Activated CD8-positive, alpha-beta memory T cell treated with anti-CD3 and anti-CD28 coated beads, Interleukin-2, amount 10 ng/mL, durations not matched to agents 7 days and 5 days (primary cell): ENCODE measurements at regions not wholly inside any gene's neighbourhood (a gene's known extent, or its start where the extent isn't known, plus 50 kb on each side); places are given as distances from the start of the nearest gene placed in this dataset.
A peak's percentile ranks its signal among the peaks of the same experiment; 100 is the strongest.
"Not testable (repeated sequence)": the region's sequence is repeated elsewhere in the genome, so short reads cannot be mapped to it uniquely, and the experiment has no call there.

ENCODE experiments used
- ATAC-seq: fragments of 150-1000 bp; cut with Tn5 transposase; one replicate; pipeline ENCODE4 v1.10.0; 2021; ENCODE audit warnings: moderate library complexity
- CTCF ChIA-PET: fragments of 350-600 bp; sonication (Branson Sonifier 250); formaldehyde crosslinking; loops from one replicate; lab custom pipeline; 2021; ENCODE audit warnings: antibody characterized with exemption; lab: Charles Lee
- DNase-seq: peaks from one replicate; pipeline ENCODE4 v3.0.0-alpha.2; 2020
- H3K27ac Mint-ChIP-seq: one replicate; pipeline ENCODE4 v1.8.0; 2021; ENCODE audit warnings: mild to moderate bottlenecking, mixed read lengths
- H3K27me3 Mint-ChIP-seq: one replicate; pipeline ENCODE4 v1.8.0; 2021; ENCODE audit warnings: mixed read lengths
- H3K36me3 Mint-ChIP-seq: one replicate; pipeline ENCODE4 v1.8.0; 2021; ENCODE audit warnings: mild to moderate bottlenecking, mixed read lengths
- H3K4me1 Mint-ChIP-seq: one replicate; pipeline ENCODE4 v1.8.0; 2021; ENCODE audit warnings: mixed read lengths
- H3K4me3 Mint-ChIP-seq: one replicate; pipeline ENCODE4 v1.8.0; 2021; ENCODE audit warnings: mild to moderate bottlenecking, moderate library complexity, mixed read lengths
- H3K9me3 Mint-ChIP-seq: one replicate; pipeline ENCODE4 v1.8.0; 2022; ENCODE audit warnings: low read depth, mixed read lengths

DNA sequence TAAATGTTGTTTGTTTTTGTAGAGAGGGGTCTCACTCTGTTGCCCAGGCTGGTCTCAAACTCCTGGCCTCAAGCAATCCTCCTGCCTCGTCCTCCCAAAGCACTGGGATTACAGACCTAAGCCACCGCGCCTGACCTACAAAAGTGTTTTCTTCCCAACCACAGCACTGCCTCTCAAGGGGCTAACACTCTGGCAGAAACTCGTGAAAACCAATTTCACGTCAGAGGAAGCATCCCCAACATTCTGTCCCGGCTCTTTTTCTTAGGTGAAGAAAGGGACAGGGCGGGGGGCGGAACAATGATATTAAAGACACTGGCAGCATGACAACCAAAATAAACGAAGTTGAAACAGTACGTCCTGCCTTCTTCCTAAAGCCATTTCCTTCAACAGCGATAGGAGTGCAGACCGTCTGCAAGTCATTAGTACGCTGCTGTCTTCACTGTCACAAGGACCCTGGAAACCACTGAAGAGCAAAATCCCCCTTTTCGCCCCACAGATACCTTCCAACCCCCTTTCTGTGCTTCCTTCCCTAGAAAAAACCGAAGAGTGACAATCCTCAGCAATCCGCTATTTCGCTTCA, 79.5 kb upstream of the NBPF20 start:
- H3K36me3 Mint-ChIP-seq, H3K9me3 Mint-ChIP-seq, DNase-seq, H3K4me1 Mint-ChIP-seq, H3K27ac Mint-ChIP-seq, CTCF ChIA-PET, H3K4me3 Mint-ChIP-seq, H3K27me3 Mint-ChIP-seq: not testable (repeated sequence)
- peak; percentile 17 for ATAC-seq

DNA sequence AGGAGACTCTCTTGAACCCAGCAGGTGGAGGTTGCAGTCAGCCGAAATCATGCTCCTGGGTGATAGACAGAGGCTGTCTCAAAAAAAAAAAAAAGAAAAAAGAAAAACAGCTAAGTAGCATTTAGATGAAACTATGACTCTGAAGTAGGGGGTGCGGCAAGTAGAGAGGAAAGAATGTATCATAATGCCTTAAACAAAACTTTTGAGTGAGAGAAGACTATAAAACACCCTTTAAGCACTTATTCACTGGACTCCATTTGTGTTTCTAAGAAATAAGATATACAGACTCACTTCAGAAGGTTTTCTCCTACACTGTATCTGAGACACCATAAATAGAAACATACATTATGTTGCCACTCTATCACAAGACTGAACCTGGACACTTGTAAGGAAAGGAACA, 78.9 kb upstream of the NBPF20 start:
- H3K9me3 Mint-ChIP-seq, H3K27ac Mint-ChIP-seq, CTCF ChIA-PET, H3K27me3 Mint-ChIP-seq, DNase-seq, H3K36me3 Mint-ChIP-seq, H3K4me1 Mint-ChIP-seq, ATAC-seq, H3K4me3 Mint-ChIP-seq: not testable (repeated sequence)

DNA sequence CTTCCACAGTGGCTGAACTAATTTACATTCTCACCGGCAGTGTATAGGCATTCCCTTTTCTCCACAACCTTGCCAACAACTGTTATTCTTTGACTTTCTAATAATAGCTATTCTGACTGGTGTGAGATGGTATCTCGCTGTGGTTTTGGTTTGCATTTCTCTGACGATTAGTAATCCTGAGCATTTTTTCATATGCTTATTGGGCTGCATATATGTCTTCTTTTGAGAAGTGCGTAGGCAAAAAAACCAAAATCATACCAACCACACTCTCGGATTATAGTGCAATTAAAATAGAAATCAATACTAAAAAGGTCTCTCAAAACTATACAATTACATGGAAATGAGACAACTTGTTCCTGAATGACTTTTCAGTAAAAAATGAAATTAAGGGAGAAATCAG, 74.8 kb upstream of the NBPF20 start:
- H3K9me3 Mint-ChIP-seq, H3K27ac Mint-ChIP-seq, DNase-seq, H3K27me3 Mint-ChIP-seq, H3K4me1 Mint-ChIP-seq, H3K4me3 Mint-ChIP-seq, H3K36me3 Mint-ChIP-seq, CTCF ChIA-PET: not testable (repeated sequence)
- peak; percentile 69 for ATAC-seq

DNA sequence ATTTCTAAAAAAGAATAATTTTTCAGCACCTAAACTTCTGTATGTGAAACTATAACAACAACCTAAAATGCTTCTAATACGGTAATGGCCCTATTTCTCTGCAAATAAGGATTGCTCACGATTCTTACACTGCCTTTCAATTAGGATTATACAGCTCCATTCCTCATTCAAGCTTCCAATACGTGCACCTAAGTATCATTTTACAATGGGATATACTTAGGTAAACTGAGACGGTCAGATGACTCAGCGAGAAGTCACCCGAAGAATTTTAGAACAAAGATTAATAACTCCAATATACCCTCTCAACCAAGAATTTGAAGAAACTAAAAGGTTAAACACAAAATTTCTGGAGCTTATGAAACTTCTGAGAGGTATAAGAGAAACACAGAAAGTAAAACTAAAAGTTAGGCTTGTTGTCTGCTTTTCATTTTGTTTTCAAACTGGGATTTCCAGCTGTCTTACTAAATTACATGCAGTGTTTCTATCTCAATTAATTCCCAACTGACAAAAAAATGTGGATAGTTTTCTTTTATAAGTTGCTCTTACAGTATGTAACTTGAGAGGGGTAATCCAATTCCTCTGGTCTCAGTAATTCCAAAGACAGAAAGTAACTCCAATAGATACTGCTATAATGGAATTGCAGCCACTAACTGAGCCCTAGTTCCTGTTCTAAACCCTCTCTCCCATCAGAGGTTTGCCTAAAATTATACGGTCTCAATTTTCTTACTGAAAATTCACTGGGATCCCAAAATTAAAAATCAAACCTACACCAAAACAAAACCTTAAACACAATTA, 69.9 kb upstream of the NBPF20 start:
- H3K27ac Mint-ChIP-seq, H3K9me3 Mint-ChIP-seq, H3K4me3 Mint-ChIP-seq, H3K36me3 Mint-ChIP-seq, ATAC-seq, DNase-seq, CTCF ChIA-PET, H3K4me1 Mint-ChIP-seq, H3K27me3 Mint-ChIP-seq: not testable (repeated sequence)

DNA sequence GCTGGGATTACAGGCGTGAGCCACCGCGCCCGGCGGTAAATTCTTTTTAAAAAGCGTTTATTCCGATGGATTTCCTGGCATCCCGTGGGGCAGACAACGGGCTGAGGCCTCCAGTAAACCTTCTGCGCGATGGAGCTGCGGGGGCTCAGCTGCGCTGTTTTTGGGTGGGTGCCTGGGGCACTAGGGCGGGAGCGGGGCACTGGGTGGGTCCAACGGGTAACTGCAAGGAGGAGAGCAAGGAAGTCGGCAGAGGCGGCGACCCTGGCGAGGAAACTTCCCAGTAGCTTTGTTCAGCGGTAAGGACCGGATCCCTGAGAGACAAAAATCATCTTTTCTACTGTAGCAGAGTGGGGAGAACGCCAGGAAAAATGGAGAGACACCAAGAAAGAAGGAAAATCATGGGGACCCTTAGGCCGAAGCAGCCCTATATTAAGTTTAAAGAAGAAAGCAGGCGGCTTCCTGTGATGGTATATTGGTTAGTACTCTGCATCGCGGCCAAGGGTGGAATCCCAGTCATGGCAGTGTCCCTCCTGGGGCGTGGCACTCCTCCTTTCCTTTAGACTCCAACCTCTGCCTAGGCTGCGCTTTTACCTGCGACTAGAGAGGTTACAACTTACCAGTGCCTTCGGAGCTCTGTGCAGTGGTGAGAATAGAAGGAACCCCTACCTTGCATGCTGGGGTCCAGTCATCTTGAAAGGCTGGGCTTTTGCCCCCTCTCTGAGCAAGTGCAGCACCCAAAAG, 63.0 kb upstream of the NBPF20 start:
- H3K27ac Mint-ChIP-seq, H3K4me1 Mint-ChIP-seq, H3K4me3 Mint-ChIP-seq, H3K36me3 Mint-ChIP-seq, CTCF ChIA-PET, H3K9me3 Mint-ChIP-seq, DNase-seq: not testable (repeated sequence)
- peak; percentile 21 for ATAC-seq
- H3K27me3 Mint-ChIP-seq = peaks cover 15% of the 10 kb centered on the region

DNA sequence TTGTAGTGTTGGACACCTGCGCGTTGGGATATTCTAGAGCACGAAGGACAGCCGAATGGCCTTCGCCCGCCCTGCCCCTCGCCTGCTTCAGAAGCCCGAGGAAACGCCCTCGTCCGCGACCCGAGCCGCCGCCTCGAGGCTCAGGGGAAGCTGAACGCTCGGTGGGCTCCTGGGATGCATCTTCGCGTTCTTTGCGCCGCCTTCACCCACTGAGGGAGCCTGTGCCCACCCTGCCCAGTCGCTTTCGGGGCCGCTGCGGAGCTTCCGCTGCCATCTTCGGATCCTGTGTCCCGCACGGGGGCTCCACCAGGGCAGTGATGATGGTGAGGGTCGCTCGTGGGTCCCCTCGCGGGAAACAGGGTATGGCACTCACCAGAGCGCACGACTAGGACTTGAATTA, 61.8 kb upstream of the NBPF20 start:
- H3K4me1 Mint-ChIP-seq, CTCF ChIA-PET, H3K9me3 Mint-ChIP-seq, H3K27ac Mint-ChIP-seq, DNase-seq, H3K36me3 Mint-ChIP-seq: not testable (repeated sequence)
- peak; percentile 18 for ATAC-seq
- Mint-ChIP-seq H3K4me3 (peak overlapping the region; percentile 26), H3K27me3 (peaks cover 17% of the 10 kb centered on the region)

DNA sequence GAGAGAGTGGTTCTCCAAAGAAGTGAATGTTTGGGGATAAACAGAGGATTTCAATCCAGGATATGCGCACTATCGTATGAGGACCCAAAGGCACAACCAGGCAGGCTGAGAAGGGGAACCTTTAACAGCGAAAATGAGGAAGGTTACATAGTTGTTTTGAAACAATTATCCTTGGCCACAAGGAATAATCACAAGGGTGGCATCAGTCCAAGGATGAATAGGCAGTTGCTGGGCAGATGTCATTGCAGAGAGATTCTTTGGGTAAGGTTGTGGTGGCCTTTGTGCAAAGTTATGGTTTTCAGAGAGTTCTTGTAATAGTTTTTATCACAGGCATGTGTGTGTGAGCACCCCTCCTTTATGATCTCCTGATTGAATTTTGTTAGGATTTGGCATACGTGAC, 58.9 kb upstream of the NBPF20 start:
- H3K27ac Mint-ChIP-seq, DNase-seq, CTCF ChIA-PET, H3K9me3 Mint-ChIP-seq, H3K4me1 Mint-ChIP-seq, H3K4me3 Mint-ChIP-seq, ATAC-seq, H3K36me3 Mint-ChIP-seq: not testable (repeated sequence)
- H3K27me3 Mint-ChIP-seq = peaks cover 17% of the 10 kb centered on the region

DNA sequence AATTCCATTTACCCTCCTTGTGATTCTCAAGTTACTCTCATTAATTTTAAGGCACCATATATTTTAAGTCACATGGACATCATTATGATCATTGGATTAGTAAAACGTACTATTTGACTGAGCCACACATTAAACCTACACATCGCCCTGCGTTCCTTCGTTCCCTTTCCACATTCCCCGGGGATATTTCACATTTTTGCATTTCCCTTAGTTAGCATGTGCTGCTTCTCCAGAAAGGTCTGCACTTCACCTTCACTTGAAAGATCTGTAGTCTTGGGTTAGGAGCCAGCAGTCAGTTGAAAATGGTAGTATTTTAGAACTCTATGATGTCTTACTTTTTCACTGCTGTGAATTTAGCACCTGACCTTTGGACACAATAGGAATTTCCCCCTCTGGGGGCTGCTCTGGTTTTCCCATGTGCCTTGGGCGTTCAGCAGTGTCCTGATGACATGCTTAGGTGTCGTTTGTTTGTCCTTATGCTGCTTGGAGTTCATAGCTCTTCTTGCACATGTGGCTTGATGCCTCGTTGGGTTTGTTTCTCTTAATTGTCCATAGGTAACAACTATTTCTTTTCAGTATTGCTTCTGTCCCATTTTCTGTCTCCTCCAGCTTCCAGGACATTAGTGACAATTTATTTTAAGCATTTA, 56.9 kb upstream of the NBPF20 start:
- H3K36me3 Mint-ChIP-seq, H3K4me1 Mint-ChIP-seq, H3K27ac Mint-ChIP-seq, H3K9me3 Mint-ChIP-seq, H3K4me3 Mint-ChIP-seq, DNase-seq, CTCF ChIA-PET, ATAC-seq: not testable (repeated sequence)
- peaks cover 17% of the 10 kb centered on the region for H3K27me3 Mint-ChIP-seq

DNA sequence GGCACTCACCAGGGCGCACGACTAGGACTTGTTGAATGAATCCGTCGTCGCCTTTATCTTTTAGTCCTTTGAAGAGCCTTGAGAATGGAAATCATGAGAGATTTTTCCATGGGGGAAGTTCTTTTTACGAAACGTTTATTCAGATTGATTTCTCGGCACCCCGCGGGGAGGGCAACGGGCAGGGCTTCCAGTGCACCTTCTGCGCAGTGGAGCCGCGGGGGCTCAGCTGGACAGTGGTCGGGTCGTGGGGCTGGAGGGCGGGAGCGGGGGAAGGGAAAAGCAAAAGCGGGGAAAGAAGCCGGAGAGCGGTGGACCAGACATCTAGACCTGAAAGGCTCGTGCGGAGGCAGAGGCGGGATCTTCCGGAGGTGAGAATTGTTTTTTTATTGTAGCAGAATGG, 50.6 kb upstream of the NBPF20 start:
- Mint-ChIP-seq H3K4me3 (peak overlapping the region; percentile 20), H3K27me3 (peaks cover 18% of the 10 kb centered on the region)
- H3K4me1 Mint-ChIP-seq, H3K9me3 Mint-ChIP-seq, H3K36me3 Mint-ChIP-seq, ATAC-seq, CTCF ChIA-PET, DNase-seq, H3K27ac Mint-ChIP-seq: not testable (repeated sequence)

DNA sequence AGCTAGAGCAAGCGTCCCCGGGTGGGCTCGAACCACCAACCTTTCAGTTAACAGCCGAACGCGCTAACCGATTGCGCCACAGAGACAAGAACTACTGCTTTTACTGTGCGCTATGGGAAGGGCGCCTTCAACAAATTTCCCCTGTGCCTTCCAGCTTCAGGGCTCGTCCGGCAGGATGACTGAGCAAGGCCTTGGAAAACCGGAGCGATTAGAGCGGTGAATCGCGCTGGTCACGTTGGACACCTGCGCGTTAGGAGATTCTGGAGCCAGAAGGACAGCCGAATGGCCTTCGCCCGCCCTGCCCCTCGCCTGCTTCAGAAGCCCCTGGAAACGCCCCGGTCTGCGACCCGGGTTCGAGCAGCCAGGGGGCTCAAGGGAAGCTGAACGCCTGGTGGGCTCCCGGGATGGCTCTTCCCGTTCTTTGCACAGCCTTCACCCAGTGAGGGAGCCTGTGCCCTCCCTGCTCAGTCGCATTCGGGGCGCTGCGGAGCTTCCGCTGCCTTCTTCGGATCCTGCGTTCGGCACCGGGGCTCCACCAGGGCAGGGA, 50.0 kb upstream of the NBPF20 start:
- CTCF ChIA-PET, H3K9me3 Mint-ChIP-seq, H3K36me3 Mint-ChIP-seq, H3K27ac Mint-ChIP-seq, DNase-seq, ATAC-seq, H3K4me1 Mint-ChIP-seq: not testable (repeated sequence)
- H3K27me3 Mint-ChIP-seq = peaks cover 18% of the 10 kb centered on the region
- peak overlapping the region; percentile 68 for H3K4me3 Mint-ChIP-seq
